ENCODE measurements at regions not wholly inside any gene's neighbourhood (a gene's known extent, or its start where the extent isn't known, plus 50 kb on each side); places are given as distances from the start of the nearest gene placed in this dataset.

- TF ChIP-seq REST (IDR thresholded peaks at IDR 0.05) = no peak
- TF ChIP-seq ATF3 (IDR thresholded peaks at IDR 0.05) = no peak
- no peak for TF ChIP-seq CTCF (IDR thresholded peaks at IDR 0.05; ENCODE audit: low read depth, low read length, missing input control)
- TF ChIP-seq YY1 (IDR thresholded peaks at IDR 0.05) = no peak
- TF ChIP-seq JUND (IDR thresholded peaks at IDR 0.05) = no peak
- TF ChIP-seq, protein P1, sequence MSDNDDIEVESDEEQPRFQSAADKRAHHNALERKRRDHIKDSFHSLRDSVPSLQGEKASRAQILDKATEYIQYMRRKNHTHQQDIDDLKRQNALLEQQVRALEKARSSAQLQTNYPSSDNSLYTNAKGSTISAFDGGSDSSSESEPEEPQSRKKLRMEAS (IDR thresholded peaks at IDR 0.05) = no peak
These were observed 66.1 kb downstream of the MBL2 start for GRCh38 chr10:52706332-52707070.
